Calu3 (cell line): ENCODE measurements at regions not wholly inside any gene's neighbourhood (a gene's known extent, or its start where the extent isn't known, plus 50 kb on each side); places are given as distances from the start of the nearest gene placed in this dataset.

Source experiments
- BruUV-seq: library from RNA; stranded (reverse); fragments of 400-500 nt; replicated peaks from 2 replicates; lab custom pipeline; 2021; lab: Mats Ljungman, UMichigan
- CTCF ChIA-PET: fragments of 300-600 bp; sonication (Branson Sonifier 250); formaldehyde crosslinking; loops from one replicate; lab custom pipeline; 2022; ENCODE audit warnings: antibody characterized with exemption; lab: Charles Lee
- DNase-seq: peaks from one replicate; pipeline ENCODE4 v3.0.0; 2022
- H3K27ac Mint-ChIP-seq: one replicate; pipeline ENCODE4 v1.8.0; 2022; ENCODE audit warnings: mixed read lengths; ENCODE audit not compliant: unreplicated experiment
- H3K27me3 Mint-ChIP-seq: one replicate; pipeline ENCODE4 v1.8.0; 2022; ENCODE audit warnings: mixed read lengths; ENCODE audit not compliant: unreplicated experiment
- H3K36me3 Mint-ChIP-seq: one replicate; pipeline ENCODE4 v1.8.0; 2022; ENCODE audit warnings: mild to moderate bottlenecking, moderate library complexity, mixed read lengths; ENCODE audit not compliant: insufficient read depth, unreplicated experiment
- H3K4me1 Mint-ChIP-seq: one replicate; pipeline ENCODE4 v1.8.0; 2022; ENCODE audit warnings: mild to moderate bottlenecking, low read depth, mixed read lengths; ENCODE audit not compliant: unreplicated experiment
- H3K4me3 Mint-ChIP-seq: one replicate; pipeline ENCODE4 v1.8.0; 2022; ENCODE audit warnings: mild to moderate bottlenecking, low read depth, moderate library complexity, mixed read lengths; ENCODE audit not compliant: unreplicated experiment
- H3K9me3 Mint-ChIP-seq: one replicate; pipeline ENCODE4 v1.8.0; 2022; ENCODE audit warnings: low read depth, mixed read lengths; ENCODE audit not compliant: unreplicated experiment
- CTCF ChIP-seq: fragments of 200-600 bp; IDR thresholded peaks from one replicate; pipeline ENCODE4 v1.8.0; 2022; ENCODE audit warnings: antibody characterized with exemption; ENCODE audit not compliant: unreplicated experiment
- intact Hi-C: fragments of 100-400 bp; cut with micrococcal nuclease; formaldehyde crosslinking; loops from one replicate; pipeline ENCODE4 v1.10.0; 2022; ENCODE audit not compliant: unreplicated experiment

DNA sequence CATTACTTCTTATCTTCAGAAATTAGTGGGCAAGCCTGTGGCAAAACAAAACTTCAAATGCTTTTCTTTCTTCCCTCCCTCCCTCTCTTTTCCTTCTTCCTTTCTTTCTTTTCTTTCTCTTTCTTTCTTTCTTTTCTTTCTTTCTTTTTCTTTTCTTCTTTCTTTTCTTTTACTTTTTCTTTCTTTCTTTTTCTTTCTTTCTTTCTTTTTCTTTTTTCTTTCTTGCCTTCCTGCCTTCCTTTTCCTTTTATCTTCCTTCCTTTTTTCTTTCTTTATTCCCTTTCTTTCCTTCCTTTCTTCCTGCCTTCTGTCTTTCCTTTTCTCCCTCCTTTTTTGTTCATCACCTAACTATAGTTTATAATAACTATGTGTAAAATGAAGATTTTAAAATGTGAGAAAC lies 295.1 kb downstream of the SMOC2 start:
- Mint-ChIP-seq H3K4me3 (no peak overlapping the region), H3K9me3 (no peaks in the 10 kb centered on the region), H3K27ac (no peak overlapping the region), H3K4me1 (no peaks in the 10 kb centered on the region), H3K36me3 (no peaks in the 10 kb centered on the region), H3K27me3 (no peaks in the 10 kb centered on the region)
- no TSS peak for BruUV-seq
- intact Hi-C loops: no loop called here
- CTCF ChIA-PET: no interaction called here
- DNase-seq: no peak
- no peak for TF ChIP-seq CTCF

DNA sequence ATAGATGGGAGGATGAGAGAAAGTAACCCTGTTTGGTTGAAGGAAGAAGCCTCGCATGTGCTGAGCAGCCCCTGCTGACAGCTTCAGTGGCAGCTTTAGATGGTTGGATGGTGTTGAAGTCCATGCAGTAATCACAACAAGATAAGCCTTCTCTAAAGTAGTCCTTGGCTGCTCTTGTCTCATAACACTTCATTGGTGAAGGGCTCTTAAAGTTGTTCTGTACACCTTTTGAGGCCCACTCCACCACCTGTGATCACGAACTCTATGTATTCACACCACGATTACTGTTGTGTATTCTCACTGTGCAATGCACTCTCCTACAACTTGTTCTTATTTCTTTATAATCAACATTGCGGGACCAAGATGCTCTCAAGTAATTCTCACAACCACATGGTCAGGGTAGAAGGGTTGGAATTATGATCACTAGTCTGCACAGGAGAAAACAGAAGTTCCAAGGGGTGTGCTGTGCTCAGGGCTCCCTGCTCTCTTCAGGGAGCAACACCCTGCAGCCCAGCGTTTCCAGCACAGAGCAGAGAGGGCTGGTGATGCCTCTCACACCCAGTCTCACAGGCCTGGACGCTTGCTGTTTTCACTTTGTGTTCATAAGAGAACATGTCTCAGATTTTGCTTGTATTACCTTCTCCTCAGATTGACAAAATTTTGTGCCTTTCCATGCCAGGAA lies 294.4 kb downstream of the SMOC2 start:
- no peaks in the 10 kb centered on the region for H3K36me3 Mint-ChIP-seq
- H3K27ac Mint-ChIP-seq: no peak overlapping the region
- no peak overlapping the region for H3K4me3 Mint-ChIP-seq
- no peaks in the 10 kb centered on the region for H3K9me3 Mint-ChIP-seq
- H3K4me1 Mint-ChIP-seq: no peaks in the 10 kb centered on the region
- CTCF ChIA-PET: no interaction called here
- TF ChIP-seq CTCF: no peak
- no peaks in the 10 kb centered on the region for H3K27me3 Mint-ChIP-seq
- intact Hi-C loops: no loop called here
- no TSS peak for BruUV-seq
- DNase-seq: no peak

GRCh38 chr6:168734523-168734922 lies 293.5 kb downstream of the SMOC2 start:
- H3K9me3 Mint-ChIP-seq: no peaks in the 10 kb centered on the region
- H3K27ac Mint-ChIP-seq: no peak overlapping the region
- intact Hi-C loops: no loop called here
- no peak for DNase-seq
- H3K4me1 Mint-ChIP-seq: no peaks in the 10 kb centered on the region
- H3K36me3 Mint-ChIP-seq: no peaks in the 10 kb centered on the region
- no peak overlapping the region for H3K4me3 Mint-ChIP-seq
- TF ChIP-seq CTCF: no peak
- no peaks in the 10 kb centered on the region for H3K27me3 Mint-ChIP-seq
- CTCF ChIA-PET: no interaction called here
- no TSS peak for BruUV-seq

- DNase-seq: no peak
- H3K27ac Mint-ChIP-seq: no peak overlapping the region
- no peak overlapping the region for H3K4me3 Mint-ChIP-seq
- no peaks in the 10 kb centered on the region for H3K27me3 Mint-ChIP-seq
- no TSS peak for BruUV-seq
- no peaks in the 10 kb centered on the region for H3K4me1 Mint-ChIP-seq
- no peaks in the 10 kb centered on the region for H3K9me3 Mint-ChIP-seq
- CTCF ChIA-PET: no interaction called here
- TF ChIP-seq CTCF: no peak
- H3K36me3 Mint-ChIP-seq: no peaks in the 10 kb centered on the region
- intact Hi-C loops: no loop called here
These were observed 291.7 kb downstream of the SMOC2 start for GRCh38 chr6:168732676-168733075.
